Posterior vena cava (tissue), 2 donors: ENCODE measurements at regions not wholly inside any gene's neighbourhood (a gene's known extent, or its start where the extent isn't known, plus 50 kb on each side); places are given as distances from the start of the nearest gene placed in this dataset.
"Not testable (repeated sequence)": the region's sequence is repeated elsewhere in the genome, so short reads cannot be mapped to it uniquely, and the experiment has no call there.

Experiments
- DNase-seq: peaks from one replicate; pipeline ENCODE4 v3.0.0-alpha.2; 2020; ENCODE audit warnings: low spot score
- intact Hi-C, 2 donors: fragments of 100-400 bp; cut with DNase I; formaldehyde crosslinking; loops; one replicate each; pipeline versions ENCODE4 v1.14.1 to v1.14.2; 2022 to 2023
- donor health status: DM: yes; HTN: yes; CAD: no.
- donor health status: DM: yes; HTN: yes; CAD: no.

DNA sequence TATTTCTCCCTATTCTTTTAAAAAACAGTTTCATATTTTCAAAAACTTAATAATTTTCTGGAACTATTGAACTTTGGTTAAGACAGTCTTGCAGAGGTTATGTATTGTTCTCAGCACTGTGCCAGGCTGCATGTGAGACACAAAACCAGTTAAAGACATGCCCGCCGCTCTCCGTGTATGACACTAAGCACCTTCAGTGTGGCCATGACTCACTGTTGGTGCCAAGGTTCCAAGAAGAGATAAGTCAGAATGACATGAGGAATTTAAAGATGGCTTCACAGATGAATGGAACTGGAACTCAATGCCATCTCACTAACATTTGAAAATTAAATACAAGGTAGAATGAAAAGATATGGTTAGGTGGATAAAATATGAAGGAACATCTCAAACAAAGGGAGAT is 525.5 kb upstream of the ZFP42 start:
- intact Hi-C loops = no loop called here
- no peak for DNase-seq

- intact Hi-C loops = no loop called here
- no peak for DNase-seq
Observed at GRCh38 chr4:187474238-187474637, 521.3 kb upstream of the ZFP42 start.

- no peak for DNase-seq
- intact Hi-C loops = no loop called here
Observed at GRCh38 chr4:187475901-187476300, 519.7 kb upstream of the ZFP42 start.

DNA sequence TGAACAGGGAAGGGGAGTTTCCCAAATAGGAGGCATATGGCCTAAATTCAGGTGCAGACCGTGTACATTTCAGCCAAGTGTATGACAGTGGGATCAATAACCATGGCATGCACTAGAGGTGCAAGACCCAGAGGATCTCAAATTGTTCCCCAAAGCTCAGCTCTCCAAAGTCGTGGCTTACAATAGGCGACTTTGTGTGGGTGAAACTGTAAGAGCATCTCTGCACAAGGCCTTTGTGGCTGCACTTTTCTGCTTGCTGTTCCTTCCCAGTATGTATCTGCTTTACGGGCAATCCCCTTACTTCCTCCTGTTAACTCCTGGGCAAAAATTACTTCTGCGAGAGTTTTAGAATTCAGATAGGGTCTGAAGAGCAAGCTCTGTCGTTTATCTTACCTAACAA is 518.3 kb upstream of the ZFP42 start:
- DNase-seq = no peak
- intact Hi-C loops = no loop called here

DNA sequence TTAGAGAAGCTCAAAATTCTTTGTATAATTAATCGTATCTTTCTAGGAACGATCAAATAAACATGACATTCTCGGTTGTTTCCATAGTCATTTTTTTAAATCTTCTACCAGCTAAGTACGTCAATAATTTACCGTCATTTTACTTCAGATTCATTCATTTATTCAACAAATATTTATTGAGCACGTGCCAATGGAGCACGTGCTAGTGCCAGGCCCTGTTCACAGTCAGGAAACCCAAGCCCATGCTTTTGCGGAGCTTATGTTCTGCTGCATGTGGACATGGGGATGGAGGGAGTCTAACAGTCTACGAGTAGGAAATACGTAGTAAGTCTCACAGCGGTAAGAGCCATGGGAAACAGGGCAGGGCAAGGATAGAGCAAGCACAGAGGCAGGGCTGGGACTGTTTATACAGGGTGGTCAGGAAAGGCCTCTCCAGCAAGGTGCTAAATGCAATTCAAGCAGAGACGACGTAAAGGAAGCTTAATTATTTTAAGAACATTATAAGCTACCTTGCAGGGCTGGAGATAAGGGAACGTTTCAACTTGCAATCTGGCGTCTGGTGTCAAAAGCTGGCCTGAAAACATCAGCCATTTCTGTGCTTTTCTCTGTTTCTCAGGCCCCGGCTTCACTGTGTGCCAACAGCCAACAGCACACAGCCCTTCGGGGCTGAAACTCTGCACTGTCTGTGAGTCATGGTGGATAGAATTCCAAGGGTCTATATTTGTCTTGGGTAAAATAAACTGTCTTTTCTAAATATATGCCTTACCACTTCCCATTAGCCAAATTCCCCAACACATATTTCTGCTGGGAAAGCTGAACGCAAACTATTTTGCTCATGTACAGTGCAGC is 517.1 kb upstream of the ZFP42 start:
- intact Hi-C loops = loop anchor here in 1 of 2 donors (2.0 kb wide), 1 partner anchor 78 kb away; no protein-coding TSS in a partner anchor
- DNase-seq = no peak

- no peak for DNase-seq
- intact Hi-C loops = loop anchor here in 1 of 2 donors (2.0 kb wide), 1 partner anchor 79 kb away; no protein-coding TSS in a partner anchor
Observed at GRCh38 chr4:187479511-187479910, 516.1 kb upstream of the ZFP42 start.

DNA sequence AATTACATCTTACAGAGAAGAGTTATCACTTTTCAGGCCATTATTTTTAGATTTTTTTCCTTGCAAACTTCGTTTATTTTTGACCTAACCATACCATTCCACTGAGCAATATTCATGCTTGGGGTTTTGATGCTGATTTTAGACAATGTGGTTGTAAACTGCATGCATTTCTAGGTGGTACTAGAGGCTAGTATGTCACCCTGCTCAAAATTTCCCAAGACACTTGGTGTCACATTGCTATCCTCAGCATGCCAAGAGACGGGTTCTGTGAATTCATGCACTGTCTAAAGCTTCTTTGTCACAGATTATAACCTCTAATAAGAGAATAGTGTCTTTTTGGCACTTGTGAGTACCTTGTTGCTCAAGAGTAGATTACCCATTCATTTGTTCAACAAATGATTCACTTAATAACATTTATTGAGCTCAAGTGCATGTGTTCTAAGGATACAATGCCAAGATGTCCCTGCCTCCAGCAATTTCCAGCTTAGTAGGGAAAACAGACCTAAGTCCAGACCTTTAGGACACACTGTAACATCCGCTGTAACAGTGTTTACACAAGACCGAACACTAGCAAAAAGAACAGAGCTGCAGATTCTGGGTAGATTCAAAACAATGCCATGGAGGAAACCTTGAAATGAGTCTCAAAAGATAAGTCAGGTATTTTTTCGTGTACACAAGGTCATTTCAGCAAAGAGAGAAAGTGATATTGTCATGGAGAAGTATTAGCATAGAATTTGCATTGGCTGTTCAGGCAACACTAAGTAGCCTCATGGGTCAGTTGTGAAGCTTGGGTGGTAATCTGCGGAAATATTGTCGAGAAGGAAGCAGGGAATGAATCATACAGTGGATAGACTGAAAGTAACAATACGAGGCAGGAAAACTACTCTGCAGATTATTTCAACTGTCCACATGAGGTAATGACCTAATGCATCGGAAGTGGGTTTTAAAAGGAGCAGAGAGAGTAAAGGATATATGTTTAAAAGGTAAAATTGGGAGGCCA is 515.1 kb upstream of the ZFP42 start:
- no peak for DNase-seq
- intact Hi-C loops = no loop called here

GRCh38 chr4:187484186-187484585 is 511.4 kb upstream of the ZFP42 start:
- intact Hi-C loops = no loop called here
- no peak for DNase-seq

- intact Hi-C loops = no loop called here
- no peak for DNase-seq
Observed at GRCh38 chr4:187485676-187486075, 509.9 kb upstream of the ZFP42 start.

- intact Hi-C loops = no loop called here
Observed at GRCh38 chr4:187491286-187491685, 504.3 kb upstream of the ZFP42 start.

DNA sequence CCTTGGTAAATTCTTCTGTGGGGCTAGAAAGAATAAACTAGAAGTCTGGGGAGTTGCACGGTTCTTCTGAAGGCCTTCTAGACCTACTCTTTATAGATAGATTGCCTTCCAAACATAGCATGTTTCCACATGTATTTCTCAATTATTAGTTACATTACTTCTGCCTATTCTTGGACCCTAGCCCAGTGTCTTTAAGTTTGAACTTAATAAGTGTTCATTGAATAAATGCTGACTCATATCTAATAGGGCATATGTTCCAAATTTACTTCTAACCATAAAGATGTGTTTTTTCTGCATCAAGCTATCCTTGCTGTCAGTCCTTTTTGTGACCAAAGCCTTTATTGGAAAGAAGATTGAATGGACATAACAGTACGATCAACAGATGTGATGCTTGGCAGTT is 503.6 kb upstream of the ZFP42 start:
- DNase-seq = no peak
- intact Hi-C loops = no loop called here

More at GRCh38 chr4:187491286-187491685, 504.3 kb upstream of the ZFP42 start:
- no peak for DNase-seq

DNA sequence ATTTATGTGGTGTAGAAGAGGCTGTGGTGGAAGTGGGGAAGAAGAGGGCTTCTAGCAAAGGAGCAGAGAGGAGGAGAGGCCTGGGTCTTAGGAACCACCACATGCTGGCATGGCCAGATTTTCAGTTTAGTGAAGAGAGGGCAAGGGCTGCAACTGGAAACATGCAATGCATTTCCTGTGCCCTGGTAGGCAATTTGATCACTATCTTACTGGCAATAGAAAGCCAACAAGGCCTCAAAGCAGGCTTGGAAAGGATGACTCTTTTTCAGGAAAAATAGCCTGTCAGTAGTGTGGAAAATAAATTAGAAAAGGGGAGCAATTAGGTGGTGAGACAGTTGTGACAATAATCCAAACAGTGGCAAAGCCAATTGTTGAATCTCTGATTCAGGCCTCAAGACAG is 501.9 kb upstream of the ZFP42 start:
- DNase-seq = no peak
- intact Hi-C loops = no loop called here

DNA sequence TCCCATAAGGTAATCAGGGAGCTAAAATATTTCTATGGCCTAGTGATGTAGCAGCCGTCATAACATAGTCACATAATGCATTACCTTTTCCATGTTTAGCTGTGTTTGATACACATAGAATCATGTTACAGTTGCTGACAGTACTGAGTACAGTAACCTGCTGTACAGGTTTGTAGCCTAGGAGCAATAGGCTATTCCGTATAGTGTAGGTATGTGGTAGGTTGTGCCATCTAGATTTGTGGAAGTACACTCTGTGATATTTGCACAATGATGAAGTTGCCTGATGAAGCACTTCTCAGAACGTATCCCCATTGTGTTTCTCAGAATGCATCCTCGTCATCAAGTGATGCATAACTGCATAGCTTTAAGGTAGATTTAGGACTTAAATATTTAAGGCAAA is 495.6 kb upstream of the ZFP42 start:
- intact Hi-C loops = no loop called here
- DNase-seq = no peak

- DNase-seq = no peak
- intact Hi-C loops = no loop called here
Observed at GRCh38 chr4:187500796-187501195, 494.8 kb upstream of the ZFP42 start.

- intact Hi-C loops = no loop called here
- DNase-seq = no peak
Observed at GRCh38 chr4:187501731-187502130, 493.8 kb upstream of the ZFP42 start.

DNA sequence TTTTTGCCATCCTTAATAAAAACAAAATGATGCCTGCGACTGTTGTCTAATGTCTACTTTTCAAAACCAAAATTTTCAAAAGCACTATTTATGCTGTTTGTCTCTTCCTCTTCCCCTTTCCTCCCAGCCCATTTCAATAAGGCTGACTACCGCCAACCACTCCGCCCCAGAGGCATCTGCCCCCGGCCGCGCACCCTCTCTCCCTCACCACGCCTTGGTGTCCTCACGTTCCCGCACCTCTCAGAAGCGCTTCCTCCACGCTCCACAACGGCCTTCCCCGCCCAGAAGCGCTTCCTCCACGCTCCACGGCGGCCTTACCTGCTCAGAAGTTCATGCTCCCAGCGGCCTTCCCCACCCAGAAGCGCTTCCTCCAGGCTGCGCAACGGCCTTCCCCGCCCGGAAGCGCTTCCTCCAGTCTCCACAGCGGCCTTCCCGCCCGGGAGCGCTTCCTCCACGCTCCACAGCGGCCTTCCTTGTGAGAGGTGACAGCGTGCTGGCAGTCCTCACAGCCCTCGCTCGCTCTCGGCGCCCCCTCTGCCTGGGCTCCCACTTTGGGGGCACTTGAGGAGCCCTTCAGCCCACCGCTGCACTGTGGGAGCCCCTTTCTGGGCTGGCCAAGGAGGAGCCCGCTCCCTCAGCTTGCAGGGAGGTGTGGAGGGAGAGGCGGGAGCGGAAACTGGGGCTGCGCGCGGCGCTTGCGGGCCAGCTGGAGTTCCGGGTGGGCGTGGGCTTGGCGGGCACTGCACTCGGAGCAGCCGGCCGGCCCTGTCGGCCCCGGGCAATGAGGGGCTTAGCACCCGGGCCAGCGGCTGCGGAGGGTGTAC is 490.4 kb upstream of the ZFP42 start:
- DNase-seq = no peak
- intact Hi-C loops = no loop called here

DNA sequence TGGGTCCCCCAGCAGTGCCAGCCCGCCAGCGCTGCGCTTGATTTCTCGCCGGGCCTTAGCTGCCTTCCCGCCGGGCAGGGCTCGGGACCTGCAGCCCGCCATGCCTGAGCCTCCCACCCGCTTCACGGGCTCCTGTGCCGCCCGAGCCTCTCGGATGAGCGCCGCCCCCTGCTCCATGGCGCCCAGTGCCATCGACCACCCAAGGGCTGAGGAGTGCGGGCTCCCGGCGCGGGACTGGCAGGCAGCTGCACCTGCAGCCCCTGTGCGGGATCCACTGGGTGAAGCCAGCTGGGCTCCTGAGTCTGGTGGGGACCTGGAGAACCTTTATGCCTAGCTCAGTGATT is 489.8 kb upstream of the ZFP42 start:
- DNase-seq, intact Hi-C loops: not testable (repeated sequence)

DNA sequence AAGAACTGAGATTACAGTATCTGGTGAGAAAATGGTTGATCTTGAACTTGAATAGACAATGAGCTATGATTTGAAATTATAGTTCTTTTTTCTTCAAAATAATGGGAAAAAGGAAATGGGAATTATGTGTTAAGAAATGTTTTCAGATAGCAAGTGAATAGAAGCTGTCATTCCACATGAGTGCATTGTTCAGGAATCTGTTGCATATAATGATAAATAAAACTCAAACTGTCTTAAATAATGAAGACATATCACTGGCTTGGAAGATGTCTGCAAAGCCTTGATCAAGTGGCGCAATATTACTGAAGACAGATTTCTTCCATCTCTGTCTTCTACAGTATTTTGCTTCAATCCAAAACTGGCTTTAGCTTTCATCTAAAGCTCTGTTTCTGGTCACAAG is 479.3 kb upstream of the ZFP42 start:
- intact Hi-C loops = no loop called here

DNA sequence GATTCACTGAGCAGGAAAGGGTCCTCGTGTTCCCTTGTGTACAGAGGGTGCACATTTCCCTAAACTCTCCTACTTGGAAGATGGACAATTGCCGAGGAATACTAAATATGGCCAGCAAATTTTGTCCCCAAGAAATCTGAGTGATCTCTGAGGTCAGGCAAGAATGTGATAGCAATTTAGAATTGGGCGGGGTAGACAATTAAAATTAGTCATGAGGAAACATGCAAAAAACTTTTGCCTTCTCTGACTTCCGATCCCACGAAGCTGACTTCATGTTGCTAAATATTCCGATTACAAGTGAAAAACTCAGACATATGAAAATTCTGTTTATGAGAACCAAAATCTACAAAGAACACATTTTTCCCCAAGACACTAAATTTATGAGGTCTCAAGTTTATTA is 453.9 kb upstream of the ZFP42 start:
- no peak for DNase-seq

More for the DNA sequence above, 479.3 kb upstream of the ZFP42 start:
- DNase-seq = no peak

More for the DNA sequence above, 453.9 kb upstream of the ZFP42 start:
- intact Hi-C loops = no loop called here
